GM23338 (cell line): ENCODE measurements at regions not wholly inside any gene's neighbourhood (a gene's known extent, or its start where the extent isn't known, plus 50 kb on each side); places are given as distances from the start of the nearest gene placed in this dataset.

Source experiments
- EZH2 ChIP-seq: fragments of 200-600 bp; sonication (generic); IDR thresholded peaks from one replicate; pipeline ENCODE4 v1.8.0; 2017; ENCODE audit warnings: antibody characterized with exemption, mild to moderate bottlenecking, low read depth; ENCODE audit not compliant: unreplicated experiment
- EZH2phosphoT487 ChIP-seq: fragments of 200-600 bp; sonication (generic); IDR thresholded peaks from one replicate; pipeline ENCODE4 v1.8.1; 2018; ENCODE audit warnings: antibody characterized with exemption; ENCODE audit not compliant: unreplicated experiment
- POLR2AphosphoS5 ChIP-seq: IDR thresholded peaks from 2 replicates; pipeline ENCODE4 v1.6.1; 2016; ENCODE audit warnings: antibody characterized with exemption, low read depth
- TF ChIP-seq, protein P1 (sequence below), 2 experiments: fragments of 200-600 bp in 1 of 2; sonication (generic) in 1 of 2; conservative IDR thresholded peaks; 2 replicates each; pipeline versions ENCODE4 v1.5.1 to v1.6.1; 2016 to 2017; ENCODE audit warnings: antibody characterized with exemption in 2 of 2, low read depth in 2 of 2, mild to moderate bottlenecking in 2 of 2, moderate library complexity in 1 of 2

DNA sequence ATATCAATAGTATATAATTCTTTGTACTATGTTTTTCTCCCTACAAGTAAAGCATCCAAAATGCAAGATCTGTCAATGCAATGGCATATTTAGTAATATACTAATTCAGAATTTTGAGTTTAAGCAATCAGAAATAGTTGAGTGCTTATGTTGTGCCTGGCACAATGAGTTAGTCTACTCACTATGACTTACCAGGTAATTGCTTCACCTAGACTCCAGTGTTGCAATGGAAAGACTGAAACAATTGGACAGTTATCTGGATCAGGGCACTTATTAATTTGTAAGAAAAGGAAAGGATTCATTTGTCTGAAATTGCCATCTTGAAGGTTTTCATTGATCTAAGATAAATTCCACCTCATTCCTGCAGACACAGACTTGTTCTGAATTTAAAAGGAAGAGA, 97.6 kb upstream of the TCF4 start:
- TF ChIP-seq, protein P1, sequence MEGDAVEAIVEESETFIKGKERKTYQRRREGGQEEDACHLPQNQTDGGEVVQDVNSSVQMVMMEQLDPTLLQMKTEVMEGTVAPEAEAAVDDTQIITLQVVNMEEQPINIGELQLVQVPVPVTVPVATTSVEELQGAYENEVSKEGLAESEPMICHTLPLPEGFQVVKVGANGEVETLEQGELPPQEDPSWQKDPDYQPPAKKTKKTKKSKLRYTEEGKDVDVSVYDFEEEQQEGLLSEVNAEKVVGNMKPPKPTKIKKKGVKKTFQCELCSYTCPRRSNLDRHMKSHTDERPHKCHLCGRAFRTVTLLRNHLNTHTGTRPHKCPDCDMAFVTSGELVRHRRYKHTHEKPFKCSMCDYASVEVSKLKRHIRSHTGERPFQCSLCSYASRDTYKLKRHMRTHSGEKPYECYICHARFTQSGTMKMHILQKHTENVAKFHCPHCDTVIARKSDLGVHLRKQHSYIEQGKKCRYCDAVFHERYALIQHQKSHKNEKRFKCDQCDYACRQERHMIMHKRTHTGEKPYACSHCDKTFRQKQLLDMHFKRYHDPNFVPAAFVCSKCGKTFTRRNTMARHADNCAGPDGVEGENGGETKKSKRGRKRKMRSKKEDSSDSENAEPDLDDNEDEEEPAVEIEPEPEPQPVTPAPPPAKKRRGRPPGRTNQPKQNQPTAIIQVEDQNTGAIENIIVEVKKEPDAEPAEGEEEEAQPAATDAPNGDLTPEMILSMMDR (conservative IDR thresholded peaks at IDR 0.05; ENCODE audit: low read depth in 2 of 2) = no peak
- TF ChIP-seq POLR2AphosphoS5 = no peak
- no peak for TF ChIP-seq EZH2phosphoT487
- TF ChIP-seq EZH2 = no peak
